PFSK-1 (cell line): ENCODE measurements at regions not wholly inside any gene's neighbourhood (a gene's known extent, or its start where the extent isn't known, plus 50 kb on each side); places are given as distances from the start of the nearest gene placed in this dataset.

ENCODE experiments used
- TAF1 ChIP-seq: IDR thresholded peaks from 2 replicates; pipeline ENCODE4 v1.6.1; 2012; ENCODE audit warnings: low read length, control low read depth, borderline replicate concordance; ENCODE audit not compliant: insufficient read depth
- TF ChIP-seq, protein P1 (sequence below), 2 experiments: IDR thresholded peaks; 2 replicates each; pipeline versions ENCODE4 v1.6.1 to v1.8.0; 2011 to 2012; ENCODE audit warnings: low read depth in 2 of 2, low read length in 2 of 2, control low read depth in 1 of 2, inconsistent platforms in 1 of 2, mild to moderate bottlenecking in 1 of 2, moderate library complexity in 1 of 2; ENCODE audit not compliant: insufficient read depth in 1 of 2

DNA sequence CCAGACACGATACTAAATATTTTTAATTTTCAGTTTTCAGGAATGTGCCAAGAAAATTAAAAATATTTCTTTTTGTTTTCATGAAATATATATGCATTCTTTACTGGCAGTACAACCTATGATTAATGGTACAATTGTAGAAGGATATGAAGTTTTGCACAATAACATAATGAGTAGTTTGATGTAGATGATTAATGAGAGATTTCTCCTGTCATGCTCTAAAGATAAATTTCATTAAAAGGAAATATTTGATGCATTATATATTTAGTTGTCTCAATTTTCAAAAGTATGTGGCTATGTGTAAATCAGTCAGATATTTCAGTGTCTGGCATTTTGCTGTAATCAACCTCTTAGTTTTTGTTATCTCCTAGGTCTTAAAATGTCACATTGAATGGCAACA, 940.2 kb upstream of the MDGA2 start:
- TF ChIP-seq, protein P1, sequence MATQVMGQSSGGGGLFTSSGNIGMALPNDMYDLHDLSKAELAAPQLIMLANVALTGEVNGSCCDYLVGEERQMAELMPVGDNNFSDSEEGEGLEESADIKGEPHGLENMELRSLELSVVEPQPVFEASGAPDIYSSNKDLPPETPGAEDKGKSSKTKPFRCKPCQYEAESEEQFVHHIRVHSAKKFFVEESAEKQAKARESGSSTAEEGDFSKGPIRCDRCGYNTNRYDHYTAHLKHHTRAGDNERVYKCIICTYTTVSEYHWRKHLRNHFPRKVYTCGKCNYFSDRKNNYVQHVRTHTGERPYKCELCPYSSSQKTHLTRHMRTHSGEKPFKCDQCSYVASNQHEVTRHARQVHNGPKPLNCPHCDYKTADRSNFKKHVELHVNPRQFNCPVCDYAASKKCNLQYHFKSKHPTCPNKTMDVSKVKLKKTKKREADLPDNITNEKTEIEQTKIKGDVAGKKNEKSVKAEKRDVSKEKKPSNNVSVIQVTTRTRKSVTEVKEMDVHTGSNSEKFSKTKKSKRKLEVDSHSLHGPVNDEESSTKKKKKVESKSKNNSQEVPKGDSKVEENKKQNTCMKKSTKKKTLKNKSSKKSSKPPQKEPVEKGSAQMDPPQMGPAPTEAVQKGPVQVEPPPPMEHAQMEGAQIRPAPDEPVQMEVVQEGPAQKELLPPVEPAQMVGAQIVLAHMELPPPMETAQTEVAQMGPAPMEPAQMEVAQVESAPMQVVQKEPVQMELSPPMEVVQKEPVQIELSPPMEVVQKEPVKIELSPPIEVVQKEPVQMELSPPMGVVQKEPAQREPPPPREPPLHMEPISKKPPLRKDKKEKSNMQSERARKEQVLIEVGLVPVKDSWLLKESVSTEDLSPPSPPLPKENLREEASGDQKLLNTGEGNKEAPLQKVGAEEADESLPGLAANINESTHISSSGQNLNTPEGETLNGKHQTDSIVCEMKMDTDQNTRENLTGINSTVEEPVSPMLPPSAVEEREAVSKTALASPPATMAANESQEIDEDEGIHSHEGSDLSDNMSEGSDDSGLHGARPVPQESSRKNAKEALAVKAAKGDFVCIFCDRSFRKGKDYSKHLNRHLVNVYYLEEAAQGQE (IDR thresholded peaks at IDR 0.05; ENCODE audit: insufficient read depth in 1 of 2, low read depth in 2 of 2, low read length in 2 of 2), result no peak
- TF ChIP-seq TAF1, result no peak
